SK-MEL-5 (cell line): ENCODE measurements at regions not wholly inside any gene's neighbourhood (a gene's known extent, or its start where the extent isn't known, plus 50 kb on each side); places are given as distances from the start of the nearest gene placed in this dataset.

Experiments used
- DNase-seq: peaks from one replicate; pipeline ENCODE4 v3.0.0-alpha.2; 2016; ENCODE audit warnings: low read depth, low spot score
- in situ Hi-C: cut with HindIII; loops from 2 replicates; pipeline ENCODE4 v1.10.0; 2016; ENCODE audit warnings: low sequenced_read_pairs, high pct_unique_total_duplicates, low pct_unique_long_range_greater_than_20kb

GRCh38 chr2:234670052-234670451, 173.2 kb upstream of the ARL4C start:
- DNase-seq, result no peak
- in situ Hi-C loops, result no loop called here

GRCh38 chr2:234669621-234670020, 172.7 kb upstream of the ARL4C start:
- DNase-seq, result peak; percentile 62
- in situ Hi-C loops, result no loop called here

- DNase-seq, result no peak
- in situ Hi-C loops, result no loop called here
These were observed 172.1 kb upstream of the ARL4C start for GRCh38 chr2:234669001-234669400.

- in situ Hi-C loops, result no loop called here
- no peak for DNase-seq
These were observed 170.0 kb upstream of the ARL4C start for GRCh38 chr2:234666911-234667310.

- no peak for DNase-seq
- in situ Hi-C loops, result no loop called here
These were observed 168.4 kb upstream of the ARL4C start for GRCh38 chr2:234665304-234665703.

GRCh38 chr2:234661849-234662248, 165.0 kb upstream of the ARL4C start:
- no peak for DNase-seq
- in situ Hi-C loops, result no loop called here

GRCh38 chr2:234661175-234661574, 164.3 kb upstream of the ARL4C start:
- no peak for DNase-seq
- in situ Hi-C loops, result no loop called here

- in situ Hi-C loops, result no loop called here
- DNase-seq, result no peak
These were observed 158.8 kb upstream of the ARL4C start for GRCh38 chr2:234655706-234656105.

GRCh38 chr2:234650911-234651310, 154.0 kb upstream of the ARL4C start:
- in situ Hi-C loops, result no loop called here
- no peak for DNase-seq

GRCh38 chr2:234649951-234650350, 153.1 kb upstream of the ARL4C start:
- no peak for DNase-seq
- in situ Hi-C loops, result no loop called here

- in situ Hi-C loops, result no loop called here
- DNase-seq, result no peak
These were observed 146.5 kb upstream of the ARL4C start for GRCh38 chr2:234643407-234643806.

GRCh38 chr2:234641086-234641485, 144.2 kb upstream of the ARL4C start:
- in situ Hi-C loops, result no loop called here
- no peak for DNase-seq

- in situ Hi-C loops, result no loop called here
- DNase-seq, result no peak
These were observed 143.8 kb upstream of the ARL4C start for GRCh38 chr2:234640657-234641056.

- in situ Hi-C loops, result no loop called here
- no peak for DNase-seq
These were observed 142.1 kb upstream of the ARL4C start for GRCh38 chr2:234638966-234639365.

- DNase-seq, result peak; percentile 11
- in situ Hi-C loops, result no loop called here
These were observed 138.4 kb upstream of the ARL4C start for GRCh38 chr2:234635284-234635683.

GRCh38 chr2:234633581-234634230, 136.8 kb upstream of the ARL4C start:
- in situ Hi-C loops, result no loop called here
- no peak for DNase-seq

GRCh38 chr2:234632527-234633391, 135.9 kb upstream of the ARL4C start:
- in situ Hi-C loops, result no loop called here
- no peak for DNase-seq

GRCh38 chr2:234631646-234632514, 135.0 kb upstream of the ARL4C start:
- in situ Hi-C loops, result no loop called here
- no peak for DNase-seq
